ENCODE measurements at regions not wholly inside any gene's neighbourhood (a gene's known extent, or its start where the extent isn't known, plus 50 kb on each side); places are given as distances from the start of the nearest gene placed in this dataset.

GRCh38 chr16:85555719-85556455 is 57.2 kb upstream of the GSE1 start:
- Histone ChIP-seq H3K4me3 (peak overlapping the region; percentile 61 to 90 (median 76)), H3K27me3 (no peaks in the 10 kb centered on the region), H3K9me3 (no peaks in the 10 kb centered on the region), H3K36me3 (no peaks in the 10 kb centered on the region), H3K27ac (peak overlapping the region; percentile 91 to 97 (median 95)), H3K4me1 (peaks cover 38 to 76% (median 65%) of the 10 kb centered on the region in 4 donors)
- DNase-seq: peak; percentile 45 to 73
- WGBS, 5 donors: 0 to 1% (median 0%) methylated on average over 42 to 43 of the region's 43 CpGs
- no peak for TF ChIP-seq EP300 (IDR thresholded peaks at IDR 0.05)
- no peak for TF ChIP-seq POLR2AphosphoS5 (IDR thresholded peaks at IDR 0.05)
- no peak for TF ChIP-seq CTCF (IDR thresholded peaks at IDR 0.05)
- TF ChIP-seq POLR2A (IDR thresholded peaks at IDR 0.05): no peak
- intact Hi-C loops (cut with DNase I; ENCODE audit: low total_unique reads): loop anchor here (5.0 kb wide), 1 partner anchor 51 kb away; no protein-coding TSS in a partner anchor

- Histone ChIP-seq H3K4me1 (peaks cover 45 to 77% (median 69%) of the 10 kb centered on the region in 4 donors), H3K27me3 (no peaks in the 10 kb centered on the region), H3K36me3 (no peaks in the 10 kb centered on the region), H3K4me3 (peak overlapping the region; percentile 61 to 90 (median 76)), H3K9me3 (no peaks in the 10 kb centered on the region), H3K27ac (peak overlapping the region; percentile 91 to 97 (median 95))
- 0 to 1% (median 1%) methylated on average over 22 to 65 of the region's 65 CpGs for WGBS, 5 donors
- peak; percentile 63 to 85 for DNase-seq
- intact Hi-C loops (cut with DNase I; ENCODE audit: low total_unique reads): loop anchor here (5.0 kb wide), 1 partner anchor 51 kb away; no protein-coding TSS in a partner anchor
- TF ChIP-seq POLR2AphosphoS5 (IDR thresholded peaks at IDR 0.05) (peak in 1 of 3 donors; percentile 4), CTCF (IDR thresholded peaks at IDR 0.05) (no peak)
Measured at GRCh38 chr16:85556456-85557082, 56.6 kb upstream of the GSE1 start.

GRCh38 chr16:85557083-85557970 is 55.8 kb upstream of the GSE1 start:
- H3K27ac ChIP-seq: peak overlapping the region; percentile 91 to 97 (median 95)
- TF ChIP-seq POLR2AphosphoS5 (IDR thresholded peaks at IDR 0.05) (no peak), POLR2A (IDR thresholded peaks at IDR 0.05) (no peak), CTCF (IDR thresholded peaks at IDR 0.05) (peak in 1 of 7 experiments; percentile 10), EP300 (IDR thresholded peaks at IDR 0.05) (no peak)
- H3K4me1 ChIP-seq: peaks cover 53 to 80% (median 74%) of the 10 kb centered on the region in 4 donors
- 2 to 5% (median 3%) methylated on average over 18 to 22 of the region's 22 CpGs for WGBS, 5 donors
- H3K27me3 ChIP-seq: no peaks in the 10 kb centered on the region
- no peaks in the 10 kb centered on the region for H3K36me3 ChIP-seq
- peak in 1 of 2 donors; percentile 78 for DNase-seq
- peak overlapping the region; percentile 61 to 90 (median 76) for H3K4me3 ChIP-seq
- intact Hi-C loops (cut with DNase I; ENCODE audit: low total_unique reads): loop anchor here (5.0 kb wide), 1 partner anchor 50 kb away; no protein-coding TSS in a partner anchor
- no peaks in the 10 kb centered on the region for H3K9me3 ChIP-seq
